ENCODE measurements at regions not wholly inside any gene's neighbourhood (a gene's known extent, or its start where the extent isn't known, plus 50 kb on each side); places are given as distances from the start of the nearest gene placed in this dataset.
"Not testable (repeated sequence)": the region's sequence is repeated elsewhere in the genome, so short reads cannot be mapped to it uniquely, and the experiment has no call there.

DNA sequence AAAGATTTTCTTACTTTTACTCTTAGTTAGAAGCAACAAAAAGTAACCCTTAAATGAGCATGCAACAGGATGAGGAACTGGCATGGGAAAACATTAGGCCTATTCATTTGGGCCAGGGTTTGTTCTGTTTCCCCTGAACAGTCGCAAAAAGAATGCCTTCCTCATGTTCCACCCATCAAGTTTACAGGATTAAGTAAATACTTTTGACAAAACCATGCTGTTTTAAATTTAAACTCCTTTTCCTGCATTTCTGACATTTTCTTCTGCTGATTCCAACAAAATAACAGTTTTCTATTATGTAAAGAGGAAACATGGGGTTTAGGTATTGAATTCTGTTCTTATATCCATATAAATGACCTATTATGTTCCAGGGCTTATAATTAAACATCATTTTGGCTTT lies 236.6 kb upstream of the ACTBL2 start:
- WGBS: 42% methylated on average over 1 of the region's 1 CpG
- Histone ChIP-seq H3K4me1 (ENCODE audit: insufficient read depth) (no peaks in the 10 kb centered on the region), H3K27ac (ENCODE audit: low read depth) (no peak overlapping the region), H3K4me3 (ENCODE audit: low read depth, low read length) (no peak overlapping the region), H3K36me3 (ENCODE audit: insufficient read depth) (no peaks in the 10 kb centered on the region)
- DNase-seq (ENCODE audit: extremely low spot score): no peak

DNA sequence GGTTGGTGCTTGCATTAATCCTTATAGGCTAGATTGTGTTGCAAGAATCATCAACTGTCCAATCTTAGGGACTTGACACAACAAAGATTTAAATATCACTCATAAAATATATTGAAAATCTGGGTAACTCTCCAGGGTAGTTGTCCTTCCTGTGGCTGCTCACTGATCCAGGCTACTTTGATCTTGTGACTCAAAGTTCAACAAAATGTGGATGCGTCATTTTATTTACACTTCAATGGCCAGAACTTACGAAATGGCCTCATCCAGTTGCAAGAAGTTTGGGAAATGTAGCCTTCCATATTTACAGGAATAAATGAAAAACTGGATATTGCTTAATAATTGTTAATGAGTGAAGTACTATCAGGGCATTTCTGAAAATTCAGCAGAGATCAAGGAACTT lies 235.5 kb upstream of the ACTBL2 start:
- DNase-seq (ENCODE audit: extremely low spot score): no peak
- H3K36me3 ChIP-seq (ENCODE audit: insufficient read depth): no peaks in the 10 kb centered on the region
- no peak overlapping the region for H3K4me3 ChIP-seq (ENCODE audit: low read depth, low read length)
- no peaks in the 10 kb centered on the region for H3K4me1 ChIP-seq (ENCODE audit: insufficient read depth)
- H3K27ac ChIP-seq (ENCODE audit: low read depth): no peak overlapping the region
- WGBS: 25% methylated on average over 2 of the region's 2 CpGs

DNA sequence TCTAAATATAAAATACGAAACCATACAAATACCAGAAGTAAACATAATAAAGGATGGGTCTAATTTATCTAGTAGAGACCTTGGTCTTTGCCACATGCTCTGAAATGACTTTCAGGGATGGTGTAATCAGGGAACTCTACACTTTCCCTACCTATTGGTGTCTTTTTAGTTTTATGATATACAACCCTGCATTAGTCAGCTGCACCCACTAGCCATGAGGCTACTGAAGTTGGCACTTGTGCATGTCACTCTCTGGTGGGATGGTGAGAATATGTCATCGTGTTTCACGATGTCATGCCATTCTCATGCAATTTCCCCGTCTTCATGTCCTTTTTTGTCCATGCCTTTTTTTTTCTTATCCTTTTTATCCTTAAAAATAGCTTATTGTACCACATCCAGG lies 234.9 kb upstream of the ACTBL2 start:
- H3K36me3 ChIP-seq (ENCODE audit: insufficient read depth): no peaks in the 10 kb centered on the region
- no peaks in the 10 kb centered on the region for H3K4me1 ChIP-seq (ENCODE audit: insufficient read depth)
- H3K27ac ChIP-seq (ENCODE audit: low read depth): no peak overlapping the region
- DNase-seq (ENCODE audit: extremely low spot score): no peak
- WGBS: 90% methylated on average over 4 of the region's 4 CpGs
- H3K4me3 ChIP-seq (ENCODE audit: low read depth, low read length): no peak overlapping the region

DNA sequence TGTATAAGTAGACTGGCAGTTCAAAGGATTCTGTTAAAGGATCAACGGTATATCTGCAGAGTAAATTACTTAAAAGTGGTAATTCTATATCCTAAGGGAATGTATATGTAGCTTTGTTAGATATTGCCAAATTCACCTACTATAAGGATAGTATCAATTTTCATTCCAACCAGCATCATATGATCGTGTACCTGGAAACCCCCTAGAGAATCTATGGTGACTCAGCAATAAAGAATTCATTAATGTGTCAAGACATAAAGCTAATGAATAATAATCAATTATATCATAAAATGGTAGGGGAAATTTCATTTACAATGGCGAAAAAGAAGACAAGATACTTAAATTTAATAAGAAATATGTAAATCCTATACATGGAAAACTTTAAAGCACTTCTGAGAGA lies 234.1 kb upstream of the ACTBL2 start:
- 74% methylated on average over 3 of the region's 3 CpGs for WGBS
- H3K4me1 ChIP-seq (ENCODE audit: insufficient read depth): no peaks in the 10 kb centered on the region
- H3K4me3 ChIP-seq (ENCODE audit: low read depth, low read length): no peak overlapping the region
- H3K27ac ChIP-seq (ENCODE audit: low read depth): no peak overlapping the region
- no peaks in the 10 kb centered on the region for H3K36me3 ChIP-seq (ENCODE audit: insufficient read depth)
- DNase-seq (ENCODE audit: extremely low spot score): no peak

DNA sequence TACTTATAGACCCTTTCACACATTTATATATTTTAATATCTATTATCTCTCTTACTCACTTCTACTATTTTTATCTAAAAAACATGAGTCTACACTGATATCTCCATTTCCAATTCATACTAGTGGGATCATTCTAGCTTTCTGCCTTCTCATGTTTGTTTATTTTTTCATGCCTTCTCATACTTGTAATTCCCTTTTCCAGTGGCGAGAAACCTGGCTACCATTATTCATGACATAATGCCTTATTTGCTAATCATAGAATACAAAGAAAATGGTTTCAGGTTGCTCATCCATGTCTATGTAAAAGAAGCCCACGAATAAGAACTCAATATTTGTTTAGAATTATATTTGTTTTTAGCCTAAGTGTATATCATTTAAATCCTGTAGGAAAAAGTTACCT lies 232.7 kb upstream of the ACTBL2 start:
- Histone ChIP-seq H3K27ac (ENCODE audit: low read depth) (no peak overlapping the region), H3K4me3 (ENCODE audit: low read depth, low read length) (no peak overlapping the region), H3K36me3 (ENCODE audit: insufficient read depth) (no peaks in the 10 kb centered on the region), H3K4me1 (ENCODE audit: insufficient read depth) (no peaks in the 10 kb centered on the region)
- no peak for DNase-seq (ENCODE audit: extremely low spot score)
- WGBS: 89% methylated on average over 2 of the region's 2 CpGs

DNA sequence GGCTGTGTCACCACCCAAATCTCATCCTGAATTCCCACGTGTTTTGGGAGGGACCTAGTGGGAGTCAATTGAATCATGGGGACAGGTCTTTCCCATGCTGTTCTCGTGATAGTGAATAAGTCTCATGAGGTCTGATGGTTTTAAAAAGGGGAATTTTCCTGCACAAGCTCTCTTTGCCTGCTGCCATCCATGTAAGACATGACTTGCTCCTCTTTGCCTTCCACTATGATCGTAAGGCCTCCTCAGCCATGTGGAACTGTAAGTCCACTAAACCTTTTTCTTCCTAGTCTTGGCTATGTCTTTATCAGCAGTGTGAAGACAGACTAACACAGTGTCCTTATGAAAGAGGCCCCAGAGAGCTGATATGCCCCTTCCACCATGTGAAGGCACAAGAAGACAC lies 230.9 kb upstream of the ACTBL2 start:
- not testable (repeated sequence) for H3K4me3 ChIP-seq (ENCODE audit: low read depth, low read length); H3K27ac ChIP-seq (ENCODE audit: low read depth); H3K36me3 ChIP-seq (ENCODE audit: insufficient read depth); DNase-seq (ENCODE audit: extremely low spot score); H3K4me1 ChIP-seq (ENCODE audit: insufficient read depth)
- WGBS: 92% methylated on average over 3 of the region's 3 CpGs

DNA sequence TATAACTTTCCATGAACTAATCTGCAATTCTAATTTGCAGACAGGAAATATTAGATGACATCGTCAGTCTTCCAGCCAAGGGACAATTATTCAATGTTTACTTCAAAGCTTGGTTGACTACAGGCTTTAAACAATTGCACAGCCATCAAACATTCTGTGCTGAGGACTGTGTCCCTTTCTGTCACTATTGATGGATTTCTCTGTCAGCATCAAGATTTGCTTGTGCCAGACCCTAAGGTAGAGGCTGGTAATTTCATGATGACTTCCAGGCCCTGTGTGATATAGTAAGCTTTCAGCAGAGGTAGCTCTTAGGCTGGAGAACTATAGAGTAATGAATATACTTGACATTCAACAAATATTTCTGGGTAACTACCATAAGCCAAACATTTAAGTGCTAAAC lies 229.3 kb upstream of the ACTBL2 start:
- 98% methylated on average over 1 of the region's 1 CpG for WGBS
- H3K36me3 ChIP-seq (ENCODE audit: insufficient read depth): no peaks in the 10 kb centered on the region
- no peak overlapping the region for H3K4me3 ChIP-seq (ENCODE audit: low read depth, low read length)
- DNase-seq (ENCODE audit: extremely low spot score): no peak
- H3K4me1 ChIP-seq (ENCODE audit: insufficient read depth): no peaks in the 10 kb centered on the region
- no peak overlapping the region for H3K27ac ChIP-seq (ENCODE audit: low read depth)

DNA sequence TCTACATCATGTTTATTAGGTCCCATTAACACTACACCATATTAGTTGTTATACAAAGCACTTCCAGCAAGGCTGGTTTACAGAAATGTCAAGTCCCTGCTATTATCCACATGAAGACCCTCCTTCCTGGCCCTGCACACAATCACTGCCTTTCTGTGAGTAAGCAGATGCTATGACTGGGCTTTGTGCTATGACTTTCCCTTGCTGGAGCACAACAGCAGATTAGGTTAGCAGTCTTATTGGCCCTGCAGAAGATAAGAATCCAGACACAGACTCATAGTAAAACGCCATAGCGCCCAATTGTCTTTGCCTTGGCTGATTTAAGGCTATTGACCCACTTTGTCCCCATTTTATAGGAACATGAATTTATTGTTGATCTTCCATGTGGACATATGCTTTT lies 228.9 kb upstream of the ACTBL2 start:
- no peaks in the 10 kb centered on the region for H3K36me3 ChIP-seq (ENCODE audit: insufficient read depth)
- no peak overlapping the region for H3K4me3 ChIP-seq (ENCODE audit: low read depth, low read length)
- WGBS: 81% methylated on average over 2 of the region's 2 CpGs
- no peak overlapping the region for H3K27ac ChIP-seq (ENCODE audit: low read depth)
- no peaks in the 10 kb centered on the region for H3K4me1 ChIP-seq (ENCODE audit: insufficient read depth)
- no peak for DNase-seq (ENCODE audit: extremely low spot score)

DNA sequence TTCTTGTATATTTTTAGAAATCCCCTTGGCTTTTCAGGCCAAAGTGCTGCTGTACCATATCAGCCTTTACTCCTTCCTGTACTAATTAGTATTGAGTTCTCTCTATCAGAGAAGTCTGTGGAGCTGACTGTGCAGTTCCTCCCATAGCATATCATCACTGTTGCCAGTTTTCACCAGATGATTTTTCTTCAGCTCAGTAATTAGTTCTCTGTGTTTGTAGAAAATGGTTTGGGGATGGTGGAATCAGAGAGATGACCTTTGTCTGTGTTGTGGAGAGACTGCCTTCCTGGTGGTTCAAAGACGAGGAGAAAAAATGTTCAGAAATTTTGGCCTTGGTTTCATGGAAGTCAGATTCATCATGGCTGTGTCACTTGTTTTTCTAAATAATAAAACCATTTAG lies 227.5 kb upstream of the ACTBL2 start:
- H3K4me1 ChIP-seq (ENCODE audit: insufficient read depth): no peaks in the 10 kb centered on the region
- DNase-seq (ENCODE audit: extremely low spot score): no peak
- no peaks in the 10 kb centered on the region for H3K36me3 ChIP-seq (ENCODE audit: insufficient read depth)
- no peak overlapping the region for H3K4me3 ChIP-seq (ENCODE audit: low read depth, low read length)
- 58% methylated on average over 1 of the region's 1 CpG for WGBS
- H3K27ac ChIP-seq (ENCODE audit: low read depth): no peak overlapping the region

DNA sequence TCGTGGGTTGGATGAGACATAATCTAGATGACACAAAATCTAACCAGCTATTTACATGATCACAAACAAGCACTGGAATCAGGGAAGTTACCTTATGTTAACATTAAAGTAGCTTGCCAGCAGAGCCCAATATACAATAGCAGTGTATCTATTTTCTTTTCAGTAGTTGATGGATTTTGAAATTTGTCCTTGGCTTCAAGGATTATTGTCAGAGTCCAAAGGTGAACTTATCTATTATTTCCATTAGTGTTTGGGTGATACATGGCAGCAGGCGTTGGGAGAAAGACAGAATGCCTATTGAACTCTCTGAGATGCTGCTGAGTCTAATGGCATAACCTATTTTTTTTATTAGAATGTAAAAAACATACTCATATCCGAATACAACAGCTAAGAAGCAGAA lies 223.2 kb upstream of the ACTBL2 start:
- H3K4me3 ChIP-seq (ENCODE audit: low read depth, low read length): no peak overlapping the region
- no peak for DNase-seq (ENCODE audit: extremely low spot score)
- H3K36me3 ChIP-seq (ENCODE audit: insufficient read depth): no peaks in the 10 kb centered on the region
- WGBS: 80% methylated on average over 3 of the region's 3 CpGs
- H3K4me1 ChIP-seq (ENCODE audit: insufficient read depth): no peaks in the 10 kb centered on the region
- no peak overlapping the region for H3K27ac ChIP-seq (ENCODE audit: low read depth)

DNA sequence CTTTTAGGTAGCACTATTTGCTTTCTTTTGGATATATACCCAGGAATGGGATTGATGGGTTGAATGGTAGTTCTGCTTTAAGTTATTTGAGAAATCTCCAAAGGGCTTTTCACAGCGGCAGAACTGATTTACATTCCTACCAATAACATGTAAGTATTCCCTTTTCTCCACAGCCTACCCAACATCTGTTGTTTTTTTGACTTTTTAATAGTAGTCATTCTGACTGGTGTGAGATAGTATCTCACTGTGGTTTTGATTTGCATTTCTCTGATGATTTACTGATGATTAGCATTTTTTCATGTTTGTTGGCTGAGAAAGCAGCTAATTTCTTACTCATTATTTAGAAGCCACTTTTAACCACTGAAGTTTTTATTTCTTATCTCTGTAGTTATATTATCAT lies 221.1 kb upstream of the ACTBL2 start:
- no peak overlapping the region for H3K27ac ChIP-seq (ENCODE audit: low read depth)
- no peak for DNase-seq (ENCODE audit: extremely low spot score)
- WGBS: 92% methylated on average over 1 of the region's 1 CpG
- H3K36me3 ChIP-seq (ENCODE audit: insufficient read depth): no peaks in the 10 kb centered on the region
- H3K4me1 ChIP-seq (ENCODE audit: insufficient read depth): no peaks in the 10 kb centered on the region
- H3K4me3 ChIP-seq (ENCODE audit: low read depth, low read length): no peak overlapping the region

DNA sequence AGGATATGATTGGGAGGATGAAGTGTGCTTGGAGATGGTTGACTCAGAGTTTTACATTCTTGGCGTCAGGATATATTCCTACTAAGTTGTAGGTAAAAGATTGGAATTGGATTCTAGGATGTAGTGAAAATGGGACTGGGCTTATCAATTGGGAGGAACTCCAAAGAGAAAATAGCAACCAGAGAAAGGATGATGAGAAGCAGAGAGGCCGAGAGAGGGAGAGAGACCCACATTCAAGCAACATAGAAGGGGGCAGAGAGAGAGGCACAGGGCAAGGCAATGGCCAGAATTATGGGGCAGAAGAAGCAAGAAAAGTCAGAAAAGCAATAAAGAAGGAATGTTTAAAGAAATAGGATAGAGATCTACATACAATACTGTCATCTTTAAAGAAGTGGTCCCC lies 217.9 kb upstream of the ACTBL2 start:
- Histone ChIP-seq H3K36me3 (ENCODE audit: insufficient read depth) (no peaks in the 10 kb centered on the region), H3K4me1 (ENCODE audit: insufficient read depth) (no peaks in the 10 kb centered on the region), H3K4me3 (ENCODE audit: low read depth, low read length) (no peak overlapping the region), H3K27ac (ENCODE audit: low read depth) (no peak overlapping the region)
- WGBS: 93% methylated on average over 2 of the region's 2 CpGs
- no peak for DNase-seq (ENCODE audit: extremely low spot score)

DNA sequence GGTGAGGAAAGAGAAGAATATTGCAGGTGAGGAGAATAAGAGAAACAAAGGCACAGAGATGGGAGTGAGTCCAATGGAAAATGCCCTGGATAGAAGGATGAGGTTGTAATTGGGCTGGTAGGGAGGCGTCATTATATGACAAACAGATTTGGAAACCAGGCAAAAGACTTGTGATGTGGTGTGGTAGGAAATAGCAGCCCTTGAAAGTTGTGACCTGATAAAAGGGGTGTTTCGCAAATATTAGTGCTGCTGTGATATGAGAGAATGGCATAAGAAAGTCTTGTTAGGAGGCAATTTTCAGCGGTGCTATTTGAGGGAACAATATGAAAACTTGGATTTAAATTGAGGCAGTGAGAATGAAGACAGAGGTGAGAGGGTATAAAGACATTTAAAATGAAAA lies 217.5 kb upstream of the ACTBL2 start:
- Histone ChIP-seq H3K36me3 (ENCODE audit: insufficient read depth) (no peaks in the 10 kb centered on the region), H3K27ac (ENCODE audit: low read depth) (no peak overlapping the region), H3K4me1 (ENCODE audit: insufficient read depth) (no peaks in the 10 kb centered on the region), H3K4me3 (ENCODE audit: low read depth, low read length) (no peak overlapping the region)
- WGBS: 96% methylated on average over 3 of the region's 3 CpGs
- DNase-seq (ENCODE audit: extremely low spot score): no peak

DNA sequence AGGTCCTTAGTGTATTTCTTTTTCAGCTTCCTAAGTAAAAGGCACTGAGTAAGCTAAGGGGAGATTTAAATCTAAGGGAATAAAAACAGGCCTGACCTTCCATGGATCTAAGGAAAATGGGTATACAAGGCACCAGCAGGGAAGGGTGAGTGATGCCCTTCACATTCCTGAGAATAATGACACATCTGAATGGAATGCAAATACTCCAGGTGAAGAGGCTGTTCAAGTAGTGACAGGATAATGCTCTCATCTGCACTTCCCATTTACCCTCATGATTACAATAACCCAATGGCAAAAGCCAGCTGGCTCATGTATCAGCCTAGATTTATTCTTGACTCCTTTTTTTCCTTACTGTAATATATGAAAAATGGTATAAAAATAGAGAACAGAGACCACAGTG lies 216.2 kb upstream of the ACTBL2 start:
- Histone ChIP-seq H3K4me3 (ENCODE audit: low read depth, low read length) (no peak overlapping the region), H3K4me1 (ENCODE audit: insufficient read depth) (no peaks in the 10 kb centered on the region), H3K27ac (ENCODE audit: low read depth) (no peak overlapping the region), H3K36me3 (ENCODE audit: insufficient read depth) (no peaks in the 10 kb centered on the region)
- DNase-seq (ENCODE audit: extremely low spot score): no peak

DNA sequence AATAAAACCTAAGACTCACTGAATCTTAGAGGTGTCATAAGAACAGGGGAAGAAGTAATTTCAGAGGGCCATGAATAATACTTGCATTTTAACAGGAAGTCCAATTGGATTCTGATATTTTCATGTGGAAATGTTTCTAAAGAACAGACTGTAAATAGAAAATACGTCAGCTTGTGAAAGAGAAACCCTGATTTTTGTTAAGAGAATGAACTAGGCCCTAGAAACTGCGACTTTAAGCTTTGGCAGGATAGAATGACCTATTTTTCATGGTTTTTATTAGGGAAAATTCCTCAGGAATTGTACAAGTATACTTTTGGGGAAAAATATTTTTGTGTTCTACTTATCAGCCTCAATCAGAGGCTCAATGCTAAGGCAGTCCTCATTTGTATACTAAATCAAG lies 215.5 kb upstream of the ACTBL2 start:
- no peak for DNase-seq (ENCODE audit: extremely low spot score)
- 60% methylated on average over 2 of the region's 2 CpGs for WGBS
- H3K27ac ChIP-seq (ENCODE audit: low read depth): no peak overlapping the region

More for the DNA sequence above, 215.5 kb upstream of the ACTBL2 start:
- H3K36me3 ChIP-seq (ENCODE audit: insufficient read depth): no peaks in the 10 kb centered on the region
- no peak overlapping the region for H3K4me3 ChIP-seq (ENCODE audit: low read depth, low read length)
- no peaks in the 10 kb centered on the region for H3K4me1 ChIP-seq (ENCODE audit: insufficient read depth)

Measured in urinary bladder (tissue), 3 donors.